ENCODE measurements at regions not wholly inside any gene's neighbourhood (a gene's known extent, or its start where the extent isn't known, plus 50 kb on each side); places are given as distances from the start of the nearest gene placed in this dataset.

GRCh38 chr3:15896500-15896899 lies 98.7 kb upstream of the ANKRD28 start (continued):
- TF ChIP-seq ETS1 (IDR thresholded peaks at IDR 0.05): no peak

GRCh38 chr3:15899388-15899787 lies 101.6 kb upstream of the ANKRD28 start:
- ATAC-seq (no peak), DNase-seq (ENCODE audit: low spot score) (no peak)
- H3K9me2 ChIP-seq (ENCODE audit: insufficient read depth): no peaks in the 10 kb centered on the region
- Mint-ChIP-seq H3K27me3 (ENCODE audit: insufficient read depth, low read depth, poor library complexity) (no peaks in the 10 kb centered on the region), H3K4me1 (peaks cover 7% of the 10 kb centered on the region; the same call in 2 of the 3 replicates), H3K4me3 (no peak overlapping the region), H3K36me3 (ENCODE audit: low read depth) (no peaks in the 10 kb centered on the region; the same call in 2 of the 3 replicates), H3K27ac (peak overlapping the region; percentile 76), H3K9me3 (0 out of 3 replicates have a peak, but pooled peaks cover 3% of the 10 kb centered on the region)
- H3K27ac ChIP-seq (ENCODE audit: low read depth): no peak overlapping the region
- no peaks in the 10 kb centered on the region for H3K36me3 ChIP-seq (ENCODE audit: insufficient read depth)
- no peaks in the 10 kb centered on the region for H3F3A ChIP-seq (replicated peaks; ENCODE audit: low read depth)
- no peaks in the 10 kb centered on the region for H3K27me3 ChIP-seq (ENCODE audit: insufficient read depth)
- H4K20me1 ChIP-seq (replicated peaks; ENCODE audit: insufficient read depth): no peaks in the 10 kb centered on the region
- no peaks in the 10 kb centered on the region for H3K4me1 ChIP-seq (ENCODE audit: insufficient read depth)
- H2AFZ ChIP-seq: peak overlapping the region; percentile 96
- H3K79me2 ChIP-seq (replicated peaks; ENCODE audit: insufficient read depth): no peaks in the 10 kb centered on the region
- TF ChIP-seq ETS1 (IDR thresholded peaks at IDR 0.05) (no peak), REST (IDR thresholded peaks at IDR 0.05; ENCODE audit: unreplicated experiment) (no peak), ZNF331 (CRISPR knock-in tag; IDR thresholded peaks at IDR 0.05; ENCODE audit: low read depth) (no peak)
- no peak overlapping the region for H3K4me2 ChIP-seq
- no peak overlapping the region for H3K4me3 ChIP-seq

GRCh38 chr3:15903164-15903563 lies 105.4 kb upstream of the ANKRD28 start:
- Histone ChIP-seq H3K79me2 (replicated peaks; ENCODE audit: insufficient read depth) (no peaks in the 10 kb centered on the region), H3K27me3 (ENCODE audit: insufficient read depth) (no peaks in the 10 kb centered on the region), H4K20me1 (replicated peaks; ENCODE audit: insufficient read depth) (no peaks in the 10 kb centered on the region), H3K27ac (ENCODE audit: low read depth) (no peak overlapping the region), H3F3A (replicated peaks; ENCODE audit: low read depth) (no peaks in the 10 kb centered on the region), H3K4me2 (no peak overlapping the region), H3K4me1 (ENCODE audit: insufficient read depth) (no peaks in the 10 kb centered on the region; the same call in 1 of the 2 replicates), H2AFZ (no peak overlapping the region), H3K4me3 (no peak overlapping the region), H3K36me3 (ENCODE audit: insufficient read depth) (no peaks in the 10 kb centered on the region), H3K9me2 (ENCODE audit: insufficient read depth) (peaks cover 4% of the 10 kb centered on the region; the same call in 1 of the 2 replicates)
- ATAC-seq: no peak
- no peak for DNase-seq (ENCODE audit: low spot score)
- Mint-ChIP-seq H3K27me3 (ENCODE audit: insufficient read depth, low read depth, poor library complexity) (no peaks in the 10 kb centered on the region), H3K9me3 (peaks cover 5% of the 10 kb centered on the region; the same call in 2 of the 3 replicates), H3K4me3 (no peak overlapping the region), H3K27ac (no peak overlapping the region), H3K4me1 (peaks cover 7% of the 10 kb centered on the region; the same call in 2 of the 3 replicates), H3K36me3 (ENCODE audit: low read depth) (no peaks in the 10 kb centered on the region)
- no peak for TF ChIP-seq NANOG (IDR thresholded peaks at IDR 0.05; ENCODE audit: borderline replicate concordance)
- no peak for TF ChIP-seq ETS1 (IDR thresholded peaks at IDR 0.05)
- TF ChIP-seq CREB1 (CRISPR knock-in tag; IDR thresholded peaks at IDR 0.05; ENCODE audit: low read depth): no peak
- TF ChIP-seq EZH2 (IDR thresholded peaks at IDR 0.05; ENCODE audit: low read depth, unreplicated experiment): no peak
- TF ChIP-seq ZNF331 (CRISPR knock-in tag; IDR thresholded peaks at IDR 0.05; ENCODE audit: low read depth): no peak
- TF ChIP-seq REST (IDR thresholded peaks at IDR 0.05; ENCODE audit: unreplicated experiment): no peak
- no peak for TF ChIP-seq CTCF (conservative IDR thresholded peaks at IDR 0.05; ENCODE audit: low read depth in 2 of 2)
